Tibial nerve (tissue), 4 donors: ENCODE measurements at regions not wholly inside any gene's neighbourhood (a gene's known extent, or its start where the extent isn't known, plus 50 kb on each side); places are given as distances from the start of the nearest gene placed in this dataset.

ENCODE experiments used
- DNase-seq, 2 donors: peaks; one replicate each; pipeline ENCODE4 v3.0.0-alpha.2; 2019; ENCODE audit warnings: low spot score in 2 of 2
- H3K27ac ChIP-seq, 4 donors: fragments of 200-600 bp; sonication (generic) in 3 of 4; one replicate each; pipeline ENCODE4 v1.5.1; 2017 to 2019; ENCODE audit warnings: mild to moderate bottlenecking in 1 of 4
- H3K27me3 ChIP-seq, 2 donors: fragments of 200-600 bp; sonication (generic) in 1 of 2; one replicate each; pipeline versions ENCODE4 v1.5.1 to v1.6.0; 2017 to 2019
- H3K36me3 ChIP-seq, 3 donors: fragments of 200-600 bp; sonication (generic); one replicate each; pipeline ENCODE4 v1.5.1; 2018 to 2019
- H3K4me1 ChIP-seq, 4 donors: fragments of 200-600 bp; sonication (generic) in 3 of 4; one replicate each; pipeline ENCODE4 v1.5.1; 2017 to 2019
- H3K4me3 ChIP-seq, 4 donors: fragments of 200-600 bp; sonication (generic) in 3 of 4; one replicate each; pipeline ENCODE4 v1.5.1; 2017 to 2019; ENCODE audit warnings: mild to moderate bottlenecking in 1 of 4, moderate library complexity in 1 of 4
- H3K9me3 ChIP-seq, 4 donors: fragments of 200-600 bp; sonication (generic) in 3 of 4; one replicate each; pipeline ENCODE4 v1.5.1; 2017 to 2019
- EP300 ChIP-seq, 2 donors: sonication (generic); formaldehyde crosslinking; IDR thresholded peaks; one replicate each; pipeline ENCODE4 v1.6.1; 2017; ENCODE audit warnings: antibody characterized with exemption in 2 of 2, mild to moderate bottlenecking in 1 of 2
- POLR2A ChIP-seq, 2 donors: fragments of 450-650 bp; IDR thresholded peaks; one replicate each; pipeline ENCODE4 v1.6.1; 2017; ENCODE audit warnings: antibody characterized with exemption in 2 of 2, mild to moderate bottlenecking in 2 of 2, moderate library complexity in 2 of 2
- WGBS, 2 donors: methylation state at CpG; one replicate each; pipeline ENCODE4 v1.1.5; 2018; 5-methylcytosine and 5-hydroxymethylcytosine counted together
- TF ChIP-seq, protein P1 (sequence below), 5 experiments: fragments of 200-600 bp in 3 of 5; fragments of 450-650 bp in 2 of 5; sonication (generic) in 3 of 5; IDR thresholded peaks; one replicate each; pipeline ENCODE4 v1.5.1; 2016 to 2019; ENCODE audit warnings: antibody characterized with exemption in 5 of 5, mild to moderate bottlenecking in 3 of 5, moderate library complexity in 2 of 5

DNA sequence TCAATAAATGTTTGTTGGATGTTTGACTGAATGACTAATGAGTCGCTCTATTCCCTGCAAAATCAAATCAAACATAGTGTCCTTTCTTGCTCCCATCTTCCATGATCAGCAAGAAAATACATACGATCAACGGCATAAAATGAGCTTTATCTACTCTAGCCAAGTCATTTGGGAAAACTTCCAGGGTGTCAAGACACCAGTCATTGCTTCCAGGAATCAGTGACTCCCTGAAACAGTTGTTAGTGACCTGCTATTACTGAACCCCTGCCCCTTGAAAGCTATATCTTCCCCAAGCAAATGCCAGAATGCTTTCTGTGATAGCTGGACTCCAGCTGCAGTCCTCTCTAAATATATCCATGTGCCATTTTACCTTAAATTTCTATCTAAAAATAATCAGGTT is 169.5 kb upstream of the SSTR1 start:
- Histone ChIP-seq H3K9me3 (no peaks in the 10 kb centered on the region), H3K27ac (no peak overlapping the region), H3K4me1 (no peaks in the 10 kb centered on the region), H3K27me3 (no peaks in the 10 kb centered on the region), H3K4me3 (no peak overlapping the region), H3K36me3 (no peaks in the 10 kb centered on the region)
- 91 to 96% methylated on average over 3 of the region's 3 CpGs for WGBS, 2 donors
- TF ChIP-seq, protein P1, sequence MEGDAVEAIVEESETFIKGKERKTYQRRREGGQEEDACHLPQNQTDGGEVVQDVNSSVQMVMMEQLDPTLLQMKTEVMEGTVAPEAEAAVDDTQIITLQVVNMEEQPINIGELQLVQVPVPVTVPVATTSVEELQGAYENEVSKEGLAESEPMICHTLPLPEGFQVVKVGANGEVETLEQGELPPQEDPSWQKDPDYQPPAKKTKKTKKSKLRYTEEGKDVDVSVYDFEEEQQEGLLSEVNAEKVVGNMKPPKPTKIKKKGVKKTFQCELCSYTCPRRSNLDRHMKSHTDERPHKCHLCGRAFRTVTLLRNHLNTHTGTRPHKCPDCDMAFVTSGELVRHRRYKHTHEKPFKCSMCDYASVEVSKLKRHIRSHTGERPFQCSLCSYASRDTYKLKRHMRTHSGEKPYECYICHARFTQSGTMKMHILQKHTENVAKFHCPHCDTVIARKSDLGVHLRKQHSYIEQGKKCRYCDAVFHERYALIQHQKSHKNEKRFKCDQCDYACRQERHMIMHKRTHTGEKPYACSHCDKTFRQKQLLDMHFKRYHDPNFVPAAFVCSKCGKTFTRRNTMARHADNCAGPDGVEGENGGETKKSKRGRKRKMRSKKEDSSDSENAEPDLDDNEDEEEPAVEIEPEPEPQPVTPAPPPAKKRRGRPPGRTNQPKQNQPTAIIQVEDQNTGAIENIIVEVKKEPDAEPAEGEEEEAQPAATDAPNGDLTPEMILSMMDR (IDR thresholded peaks at IDR 0.05) = no peak
- no peak for TF ChIP-seq EP300 (IDR thresholded peaks at IDR 0.05)
- no peak for TF ChIP-seq POLR2A (IDR thresholded peaks at IDR 0.05)
- no peak for DNase-seq

DNA sequence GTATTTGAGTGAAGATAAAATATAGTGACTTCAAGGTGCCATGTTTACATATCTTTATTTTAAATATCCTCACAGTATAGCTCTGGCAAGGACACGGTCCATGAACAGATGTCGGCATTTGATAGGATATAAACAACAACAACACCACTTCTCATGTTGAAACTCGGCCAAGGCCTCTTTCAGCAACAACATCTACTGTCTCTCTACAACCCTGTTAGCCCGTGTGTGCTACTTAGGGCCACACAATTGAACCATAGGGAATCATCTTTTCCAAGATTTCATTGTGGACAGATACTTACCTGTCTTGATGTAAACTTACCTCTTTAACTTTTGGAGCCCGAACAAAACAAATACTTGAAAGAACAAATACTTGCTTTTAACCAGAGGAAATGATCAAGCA is 168.7 kb upstream of the SSTR1 start:
- no peak overlapping the region for H3K27ac ChIP-seq
- no peak for DNase-seq
- no peaks in the 10 kb centered on the region for H3K27me3 ChIP-seq
- H3K36me3 ChIP-seq = no peaks in the 10 kb centered on the region
- no peak for TF ChIP-seq EP300 (IDR thresholded peaks at IDR 0.05)
- TF ChIP-seq, protein P1 (IDR thresholded peaks at IDR 0.05) = no peak
- TF ChIP-seq POLR2A (IDR thresholded peaks at IDR 0.05) = no peak
- H3K4me1 ChIP-seq = no peaks in the 10 kb centered on the region
- WGBS, 2 donors = 78 to 81% methylated on average over 5 of the region's 5 CpGs
- H3K9me3 ChIP-seq = no peaks in the 10 kb centered on the region
- no peak overlapping the region for H3K4me3 ChIP-seq

DNA sequence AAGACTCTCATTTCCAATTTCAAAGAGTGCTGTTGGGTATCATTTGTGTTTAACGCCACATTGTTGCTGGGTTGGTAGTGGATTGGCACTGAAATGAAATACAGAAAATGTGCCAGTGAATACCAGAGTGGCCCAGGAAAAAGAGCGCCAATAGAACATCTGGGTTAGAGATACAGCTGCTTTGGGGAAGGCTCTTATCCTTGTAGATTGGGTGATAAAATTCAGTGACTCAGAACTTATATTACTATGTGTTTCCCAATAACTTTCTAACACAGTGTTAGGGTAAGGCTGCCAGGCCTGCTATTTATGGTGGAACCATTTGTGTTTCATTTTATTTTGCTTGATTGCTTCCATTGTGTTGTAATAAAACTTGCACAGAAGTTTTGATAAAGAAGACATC is 168.2 kb upstream of the SSTR1 start:
- TF ChIP-seq POLR2A (IDR thresholded peaks at IDR 0.05) (no peak), EP300 (IDR thresholded peaks at IDR 0.05) (no peak)
- TF ChIP-seq, protein P1 (IDR thresholded peaks at IDR 0.05) = no peak
- Histone ChIP-seq H3K27ac (no peak overlapping the region), H3K27me3 (no peaks in the 10 kb centered on the region), H3K4me1 (no peaks in the 10 kb centered on the region), H3K9me3 (no peaks in the 10 kb centered on the region), H3K36me3 (no peaks in the 10 kb centered on the region), H3K4me3 (no peak overlapping the region)
- no peak for DNase-seq
- 68 to 74% methylated on average over 2 of the region's 2 CpGs for WGBS, 2 donors

DNA sequence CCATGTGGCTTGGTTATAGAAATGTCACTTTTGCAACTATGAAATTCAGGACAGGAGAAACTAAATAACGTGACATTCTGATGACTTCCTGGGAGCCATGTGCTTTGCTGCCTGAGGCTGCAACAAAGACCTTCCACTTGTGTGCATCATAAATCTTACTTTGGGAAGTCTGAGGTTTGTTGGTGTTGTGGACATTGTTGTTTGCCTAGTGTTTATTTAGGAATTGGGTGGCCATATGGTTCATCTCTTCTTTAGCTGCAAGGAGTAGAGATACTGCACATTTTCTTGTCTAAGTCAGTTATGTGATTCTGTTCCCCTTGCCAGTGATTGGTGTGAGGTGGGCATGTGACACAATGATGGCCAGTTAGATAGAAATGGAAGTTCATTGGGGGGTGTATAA is 167.3 kb upstream of the SSTR1 start:
- DNase-seq = no peak
- no peak overlapping the region for H3K4me3 ChIP-seq
- no peak overlapping the region for H3K27ac ChIP-seq
- no peaks in the 10 kb centered on the region for H3K4me1 ChIP-seq
- H3K36me3 ChIP-seq = no peaks in the 10 kb centered on the region
- no peaks in the 10 kb centered on the region for H3K27me3 ChIP-seq
- 54 to 67% methylated on average over 1 of the region's 1 CpG for WGBS, 2 donors
- no peaks in the 10 kb centered on the region for H3K9me3 ChIP-seq
- TF ChIP-seq EP300 (IDR thresholded peaks at IDR 0.05) (no peak), POLR2A (IDR thresholded peaks at IDR 0.05) (no peak)
- TF ChIP-seq, protein P1 (IDR thresholded peaks at IDR 0.05) = no peak

DNA sequence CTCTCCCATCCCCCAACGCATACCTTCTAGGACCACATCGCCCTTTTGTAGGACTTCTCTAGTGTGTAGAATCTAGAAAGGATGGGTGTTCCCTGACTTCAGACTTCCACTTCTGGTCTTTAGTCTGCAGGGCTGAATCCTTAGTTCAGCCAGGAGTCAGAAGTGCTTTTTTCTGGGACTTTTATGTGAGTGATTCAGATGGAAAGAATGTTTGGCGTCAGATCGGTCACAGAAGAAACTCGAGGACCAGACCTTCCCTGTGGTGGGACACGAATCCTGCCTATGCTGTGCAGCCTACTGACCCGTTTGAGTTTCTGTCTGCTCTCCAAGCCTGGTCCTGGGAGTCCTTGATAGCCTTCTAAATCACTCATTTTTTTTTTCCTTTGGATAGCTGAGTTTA is 165.4 kb upstream of the SSTR1 start:
- 33 to 40% methylated on average over 7 of the region's 7 CpGs for WGBS, 2 donors
- no peak for DNase-seq
- no peaks in the 10 kb centered on the region for H3K36me3 ChIP-seq

More for the DNA sequence above, 165.4 kb upstream of the SSTR1 start:
- Histone ChIP-seq H3K4me3 (no peak overlapping the region), H3K27ac (no peak overlapping the region), H3K27me3 (no peaks in the 10 kb centered on the region), H3K4me1 (peaks cover 0 to 7% (median 0%) of the 10 kb centered on the region in 4 donors), H3K9me3 (no peaks in the 10 kb centered on the region)
- TF ChIP-seq, protein P1 (IDR thresholded peaks at IDR 0.05) = no peak
- peak in 1 of 2 donors; percentile 23 for TF ChIP-seq EP300 (IDR thresholded peaks at IDR 0.05)
